ENCODE measurements at regions not wholly inside any gene's neighbourhood (a gene's known extent, or its start where the extent isn't known, plus 50 kb on each side); places are given as distances from the start of the nearest gene placed in this dataset.

GRCh38 chr22:27011717-27012116 lies 354.3 kb downstream of the MIAT start:
- no peaks in the 10 kb centered on the region for H3K27me3 ChIP-seq (ENCODE audit: control insufficient read depth, insufficient read depth, low read length)
- H3K4me3 ChIP-seq (ENCODE audit: low read depth, low read length) = no peak overlapping the region
- H3K4me1 ChIP-seq = no peaks in the 10 kb centered on the region
- H3K4me2 ChIP-seq (ENCODE audit: low read length) = no peak overlapping the region
- H3K27ac ChIP-seq = no peak overlapping the region
- no peak overlapping the region for H2AFZ ChIP-seq
- TF ChIP-seq CTCF (IDR thresholded peaks at IDR 0.05) = no peak
- no peak overlapping the region for H3K9ac ChIP-seq
- H3K9me3 ChIP-seq (ENCODE audit: control insufficient read depth, low read length) = no peaks in the 10 kb centered on the region
- H3K36me3 ChIP-seq (ENCODE audit: control insufficient read depth, insufficient read depth, low read length) = no peaks in the 10 kb centered on the region
- H3K79me2 ChIP-seq = no peaks in the 10 kb centered on the region

GRCh38 chr22:27019827-27020226 lies 362.4 kb downstream of the MIAT start:
- no peak overlapping the region for H3K27ac ChIP-seq
- H3K36me3 ChIP-seq (ENCODE audit: control insufficient read depth, insufficient read depth, low read length) = no peaks in the 10 kb centered on the region
- no peak overlapping the region for H3K4me2 ChIP-seq (ENCODE audit: low read length)
- no peaks in the 10 kb centered on the region for H3K9me3 ChIP-seq (ENCODE audit: control insufficient read depth, low read length)
- H3K27me3 ChIP-seq (ENCODE audit: control insufficient read depth, insufficient read depth, low read length) = peaks cover 2% of the 10 kb centered on the region
- H3K4me3 ChIP-seq (ENCODE audit: low read depth, low read length) = no peak overlapping the region
- TF ChIP-seq CTCF (IDR thresholded peaks at IDR 0.05) = no peak
- no peaks in the 10 kb centered on the region for H3K4me1 ChIP-seq
- no peak overlapping the region for H3K9ac ChIP-seq
- no peaks in the 10 kb centered on the region for H3K79me2 ChIP-seq
- H2AFZ ChIP-seq = no peak overlapping the region

- no peak overlapping the region for H3K27ac ChIP-seq
- no peak overlapping the region for H3K4me3 ChIP-seq (ENCODE audit: low read depth, low read length)
- H3K9me3 ChIP-seq (ENCODE audit: control insufficient read depth, low read length) = no peaks in the 10 kb centered on the region
- no peaks in the 10 kb centered on the region for H3K79me2 ChIP-seq
- H3K27me3 ChIP-seq (ENCODE audit: control insufficient read depth, insufficient read depth, low read length) = peaks cover 1% of the 10 kb centered on the region
- H2AFZ ChIP-seq = no peak overlapping the region
- no peaks in the 10 kb centered on the region for H3K36me3 ChIP-seq (ENCODE audit: control insufficient read depth, insufficient read depth, low read length)
- H3K9ac ChIP-seq = no peak overlapping the region
- no peak for TF ChIP-seq CTCF (IDR thresholded peaks at IDR 0.05)
- H3K4me2 ChIP-seq (ENCODE audit: low read length) = no peak overlapping the region
- no peaks in the 10 kb centered on the region for H3K4me1 ChIP-seq
Observed at GRCh38 chr22:27022274-27022895, 365.0 kb downstream of the MIAT start.

- no peaks in the 10 kb centered on the region for H3K9me3 ChIP-seq (ENCODE audit: control insufficient read depth, low read length)
- no peaks in the 10 kb centered on the region for H3K36me3 ChIP-seq (ENCODE audit: control insufficient read depth, insufficient read depth, low read length)
- no peaks in the 10 kb centered on the region for H3K4me1 ChIP-seq
- H3K79me2 ChIP-seq = no peaks in the 10 kb centered on the region
- H3K4me3 ChIP-seq (ENCODE audit: low read depth, low read length) = no peak overlapping the region
- no peak overlapping the region for H3K27ac ChIP-seq
- H3K9ac ChIP-seq = no peak overlapping the region
- H3K4me2 ChIP-seq (ENCODE audit: low read length) = no peak overlapping the region
- H3K27me3 ChIP-seq (ENCODE audit: control insufficient read depth, insufficient read depth, low read length) = no peaks in the 10 kb centered on the region
- TF ChIP-seq CTCF (IDR thresholded peaks at IDR 0.05) = no peak
- no peak overlapping the region for H2AFZ ChIP-seq
Observed at GRCh38 chr22:27022896-27023361, 365.5 kb downstream of the MIAT start.

- Histone ChIP-seq H3K9me3 (ENCODE audit: control insufficient read depth, low read length) (no peaks in the 10 kb centered on the region), H3K9ac (no peak overlapping the region), H3K27ac (no peak overlapping the region), H2AFZ (no peak overlapping the region), H3K79me2 (no peaks in the 10 kb centered on the region), H3K4me3 (ENCODE audit: low read depth, low read length) (no peak overlapping the region), H3K4me1 (no peaks in the 10 kb centered on the region), H3K4me2 (ENCODE audit: low read length) (no peak overlapping the region), H3K27me3 (ENCODE audit: control insufficient read depth, insufficient read depth, low read length) (no peaks in the 10 kb centered on the region), H3K36me3 (ENCODE audit: control insufficient read depth, insufficient read depth, low read length) (no peaks in the 10 kb centered on the region)
- no peak for TF ChIP-seq CTCF (IDR thresholded peaks at IDR 0.05)
Observed at GRCh38 chr22:27023591-27023990, 366.2 kb downstream of the MIAT start.
